SK-N-SH treated with all-trans-retinoic acid at 6 μM for 48 hours (cell line): ENCODE measurements at regions not wholly inside any gene's neighbourhood (a gene's known extent, or its start where the extent isn't known, plus 50 kb on each side); places are given as distances from the start of the nearest gene placed in this dataset.

Experiments
- CREB5 ChIP-seq: fragments of 250-450 bp; sonication (Bioruptor Pico); IDR thresholded peaks from 2 replicates; pipeline ENCODE4 v1.5.1; 2020; ENCODE audit warnings: low read depth, mild to moderate bottlenecking, moderate library complexity
- ISL1 ChIP-seq: fragments of 250-450 bp; sonication (Bioruptor Pico); IDR thresholded peaks from 2 replicates; pipeline ENCODE4 v2.1.2; 2022; ENCODE audit warnings: mild to moderate bottlenecking, moderate library complexity
- PATZ1 ChIP-seq: fragments of 250-450 bp; sonication (Bioruptor Pico); IDR thresholded peaks from 2 replicates; pipeline ENCODE4 v1.8.0; 2020; ENCODE audit warnings: mild to moderate bottlenecking, moderate library complexity, borderline replicate concordance
- PPARA ChIP-seq: fragments of 250-450 bp; sonication (Bioruptor Pico); IDR thresholded peaks from 2 replicates; pipeline ENCODE4 v1.5.0; 2020; ENCODE audit warnings: mild to moderate bottlenecking, borderline replicate concordance
- RARB ChIP-seq: fragments of 250-450 bp; sonication (Bioruptor Pico); IDR thresholded peaks from 2 replicates; pipeline ENCODE4 v1.8.0; 2021; ENCODE audit warnings: mild to moderate bottlenecking, moderate library complexity
- SNAI2 ChIP-seq: fragments of 250-450 bp; sonication (Bioruptor Pico); IDR thresholded peaks from 2 replicates; pipeline ENCODE4 v1.5.0; 2020; ENCODE audit warnings: mild to moderate bottlenecking, moderate library complexity
- TCF4 ChIP-seq: fragments of 250-450 bp; sonication (Bioruptor Pico); IDR thresholded peaks from 2 replicates; pipeline ENCODE4 v1.8.0; 2021; ENCODE audit warnings: mild to moderate bottlenecking, moderate library complexity, borderline replicate concordance
- TOX ChIP-seq: fragments of 250-450 bp; sonication (Bioruptor Pico); IDR thresholded peaks from 2 replicates; pipeline ENCODE4 v1.8.0; 2021; ENCODE audit warnings: mild to moderate bottlenecking, moderate library complexity, borderline replicate concordance
- ZC3H10 ChIP-seq: fragments of 250-450 bp; sonication (Bioruptor Pico); IDR thresholded peaks from 2 replicates; pipeline ENCODE4 v1.5.1; 2021; ENCODE audit warnings: mild to moderate bottlenecking, moderate library complexity
- ZFP3 ChIP-seq: fragments of 250-450 bp; sonication (Bioruptor Pico); IDR thresholded peaks from 2 replicates; pipeline ENCODE4 v1.5.0; 2020; ENCODE audit warnings: mild to moderate bottlenecking, moderate library complexity
- ZFP30 ChIP-seq: fragments of 450-650 bp; formaldehyde crosslinking; IDR thresholded peaks from 2 replicates; pipeline ENCODE4 v1.5.0; 2022; ENCODE audit warnings: mild to moderate bottlenecking, moderate library complexity
- ZNF565 ChIP-seq: fragments of 450-650 bp; formaldehyde crosslinking; conservative IDR thresholded peaks from 2 replicates; pipeline ENCODE4 v1.5.0; 2020; ENCODE audit warnings: low read depth, mild to moderate bottlenecking, moderate library complexity
- ZNF8 ChIP-seq: fragments of 450-650 bp; formaldehyde crosslinking; IDR thresholded peaks from 2 replicates; pipeline ENCODE4 v1.5.0; 2020; ENCODE audit warnings: mild to moderate bottlenecking, moderate library complexity

GRCh38 chr19:33904681-33905080, 108.0 kb downstream of the KCTD15 start:
- TF ChIP-seq CREB5 (CRISPR knock-in tag) (no peak), ZNF565 (CRISPR knock-in tag) (no peak), ZFP3 (CRISPR knock-in tag) (no peak), RARB (no peak), PATZ1 (CRISPR knock-in tag) (no peak), ZC3H10 (CRISPR knock-in tag) (no peak), ZNF8 (CRISPR knock-in tag) (no peak), TCF4 (CRISPR knock-in tag) (no peak), ZFP30 (no peak), ISL1 (no peak), PPARA (CRISPR knock-in tag) (no peak), SNAI2 (CRISPR knock-in tag) (no peak), TOX (no peak)
